Endothelial cell of umbilical vein (primary cell): ENCODE measurements at regions not wholly inside any gene's neighbourhood (a gene's known extent, or its start where the extent isn't known, plus 50 kb on each side); places are given as distances from the start of the nearest gene placed in this dataset.

Source experiments
- BruUV-seq: library from RNA; stranded (reverse); fragments of 400-500 nt; replicated peaks from 2 replicates; lab custom pipeline; 2021; lab: Mats Ljungman, UMichigan
- CTCF ChIA-PET: fragments of 300-600, 350-600 bp; sonication (Branson Sonifier 250); formaldehyde crosslinking; loops from one replicate; lab custom pipeline; 2021; ENCODE audit warnings: antibody characterized with exemption, inconsistent platforms; lab: Charles Lee
- POLR2A ChIA-PET: fragments of 300-600, 350-600 bp; sonication (Branson Sonifier 250); formaldehyde crosslinking; loops from one replicate; lab custom pipeline; 2021; ENCODE audit warnings: antibody characterized with exemption, inconsistent platforms; lab: Charles Lee
- DNase-seq: peaks from one replicate; pipeline ENCODE4 v3.0.0-alpha.2; 2011; ENCODE audit warnings: low read depth, low spot score
- FAIRE-seq: peaks from 2 replicates; lab custom pipeline; 2011; peaks lifted over from hg19 to GRCh38; lab: Jason Lieb, UNC
- H2AFZ ChIP-seq: 2 replicates; pipeline ENCODE4 v1.6.0; 2012; ENCODE audit warnings: low read depth, low read length, control low read depth, inconsistent platforms
- H3K27ac ChIP-seq: 2 replicates; pipeline ENCODE4 v1.5.1; 2011; ENCODE audit warnings: low read depth, mild to moderate bottlenecking, control low read depth, low read length, moderate library complexity; ENCODE audit not compliant: insufficient read depth
- H3K27me3 ChIP-seq, 2 experiments: 2 replicates each; pipeline versions ENCODE4 v1.6.0 to v1.6.1; 2011; ENCODE audit warnings: low read length in 2 of 2, mixed read lengths in 1 of 2; ENCODE audit not compliant: control insufficient read depth in 2 of 2, insufficient read depth in 2 of 2
- H3K36me3 ChIP-seq, 2 experiments: 2 replicates in 1 of 2; 3 replicates in 1 of 2; pipeline ENCODE4 v1.5.1; 2011; ENCODE audit warnings: low read length in 2 of 2, mild to moderate bottlenecking in 1 of 2, moderate library complexity in 1 of 2; ENCODE audit not compliant: control insufficient read depth in 2 of 2, insufficient read depth in 2 of 2; ENCODE audit errors: extremely low read depth in 1 of 2
- H3K4me1 ChIP-seq: 3 replicates; pipeline ENCODE4 v1.5.1; 2011; ENCODE audit warnings: mild to moderate bottlenecking, low read length; ENCODE audit not compliant: control insufficient read depth, insufficient read depth; ENCODE audit errors: extremely low read depth
- H3K4me2 ChIP-seq: 2 replicates; pipeline ENCODE4 v1.6.1; 2011; ENCODE audit warnings: low read length, control low read depth, mixed read lengths; ENCODE audit not compliant: insufficient read depth
- H3K4me3 ChIP-seq, 3 experiments: fragments of 200-600 bp in 1 of 3; sonication (generic), shearing (Covaris generic) in 1 of 3; replicated peaks in 1 of 3; 2 replicates each; pipeline ENCODE4 v1.5.1; 2011 to 2016; ENCODE audit warnings: control low read depth in 3 of 3, low read length in 3 of 3, mild to moderate bottlenecking in 2 of 3, inconsistent platforms in 1 of 3, low read depth in 1 of 3, moderate library complexity in 1 of 3; ENCODE audit not compliant: insufficient read depth in 1 of 3
- H3K79me2 ChIP-seq: 2 replicates; pipeline ENCODE4 v1.6.0; 2012; ENCODE audit warnings: low read length, inconsistent platforms; ENCODE audit not compliant: control insufficient read depth, insufficient read depth
- H3K9ac ChIP-seq: replicated peaks from 2 replicates; pipeline ENCODE3; 2011; ENCODE audit warnings: low read length, control low read depth; ENCODE audit not compliant: insufficient read depth; ENCODE audit errors: extremely low read depth
- H3K9me1 ChIP-seq: replicated peaks from 3 replicates; pipeline ENCODE4 v1.6.0; 2011; ENCODE audit warnings: mild to moderate bottlenecking, low read length; ENCODE audit not compliant: control insufficient read depth, insufficient read depth; ENCODE audit errors: extremely low read depth
- H3K9me3 ChIP-seq: replicated peaks from 2 replicates; pipeline ENCODE4 v1.5.1; 2012; ENCODE audit warnings: low read length, inconsistent platforms; ENCODE audit not compliant: control insufficient read depth, insufficient read depth
- H4K20me1 ChIP-seq: replicated peaks from 2 replicates; pipeline ENCODE3; 2011; ENCODE audit warnings: mild to moderate bottlenecking, low read length; ENCODE audit not compliant: control insufficient read depth, insufficient read depth; ENCODE audit errors: extremely low read depth
- CTCF ChIP-seq, 2 donors: IDR thresholded peaks; 1 replicate in 1 of 2; 2 replicates in 1 of 2; pipeline ENCODE4 v1.5.1; 2011; ENCODE audit warnings: low read length in 2 of 2, mild to moderate bottlenecking in 2 of 2, moderate library complexity in 2 of 2, control low read depth in 1 of 2, inconsistent platforms in 1 of 2, low read depth in 1 of 2; ENCODE audit not compliant: insufficient read depth in 1 of 2; ENCODE audit errors: extremely low read depth in 1 of 2
- EZH2 ChIP-seq: IDR thresholded peaks from 2 replicates; pipeline ENCODE4 v1.6.1; 2012; ENCODE audit warnings: borderline replicate concordance, low read depth, mild to moderate bottlenecking, moderate library complexity, low read length, inconsistent platforms; ENCODE audit not compliant: severe bottlenecking
- FOS ChIP-seq: IDR thresholded peaks from 2 replicates; pipeline ENCODE4 v1.6.1; 2011; ENCODE audit warnings: mild to moderate bottlenecking, low read length, moderate library complexity, borderline replicate concordance; ENCODE audit not compliant: insufficient read depth
- GATA2 ChIP-seq: IDR thresholded peaks from 2 replicates; pipeline ENCODE4 v1.7.0; 2011; ENCODE audit warnings: low read depth, mild to moderate bottlenecking, moderate library complexity, mixed read lengths, low read length; ENCODE audit not compliant: insufficient read length, insufficient read depth
- JUN ChIP-seq: IDR thresholded peaks from 2 replicates; pipeline ENCODE4 v1.6.1; 2011; ENCODE audit warnings: borderline replicate concordance, low read depth; ENCODE audit not compliant: insufficient read length, insufficient read depth
- MAX ChIP-seq: IDR thresholded peaks from 2 replicates; pipeline ENCODE4 v1.6.1; 2011; ENCODE audit not compliant: insufficient read depth, insufficient read length
- MYC ChIP-seq: IDR thresholded peaks from one replicate; pipeline ENCODE4 v1.6.1; 2011; ENCODE audit warnings: mild to moderate bottlenecking, low read depth, low read length
- POLR2A ChIP-seq: IDR thresholded peaks from 2 replicates; pipeline ENCODE4 v1.6.1; 2012; ENCODE audit warnings: low read depth, mild to moderate bottlenecking, control low read depth, low read length
- POLR2AphosphoS5 ChIP-seq: IDR thresholded peaks from 2 replicates; pipeline ENCODE4 v1.6.1; 2012; ENCODE audit warnings: low read depth, mild to moderate bottlenecking, control low read depth, low read length, moderate library complexity; ENCODE audit not compliant: insufficient read depth
- dilution Hi-C: fragments of 300-500 bp; cut with MboI; formaldehyde crosslinking; loops from one replicate; pipeline ENCODE4 v1.15.0; 2019; ENCODE audit warnings: low sequenced_read_pairs; ENCODE audit not compliant: extremely low pct_ligation_motif_present
- intact Hi-C: fragments of 100-400 bp; cut with micrococcal nuclease; formaldehyde crosslinking; loops from one replicate; pipeline ENCODE4 v1.10.0; 2022

- intact Hi-C loops, result no loop called here
- CTCF ChIA-PET, result no interaction called here
Measured at GRCh38 chr22:49597428-49598039, 230.1 kb downstream of the BRD1 start.

More at GRCh38 chr22:49597428-49598039, 230.1 kb downstream of the BRD1 start:
- H3K36me3 ChIP-seq, result peaks cover 0 to 3% of the 10 kb centered on the region in 2 experiments
- POLR2A ChIA-PET, result no interaction called here
- no peaks in the 10 kb centered on the region for H3K9me1 ChIP-seq
- BruUV-seq, result no TSS peak
- no peak overlapping the region for H2AFZ ChIP-seq
- H3K27ac ChIP-seq, result no peak overlapping the region
- no peaks in the 10 kb centered on the region for H3K9me3 ChIP-seq
- no peaks in the 10 kb centered on the region for H3K27me3 ChIP-seq
- H3K4me1 ChIP-seq, result no peaks in the 10 kb centered on the region
- no peak overlapping the region for H3K4me2 ChIP-seq
- H3K4me3 ChIP-seq, result no peak overlapping the region
- H3K9ac ChIP-seq, result no peak overlapping the region
- H3K79me2 ChIP-seq, result no peaks in the 10 kb centered on the region
- DNase-seq (no peak), FAIRE-seq (no peak)
- no peak for TF ChIP-seq GATA2
- no peak for TF ChIP-seq POLR2AphosphoS5
- TF ChIP-seq MAX, result no peak
- TF ChIP-seq POLR2A, result no peak
- TF ChIP-seq JUN, result no peak
- TF ChIP-seq MYC, result no peak
- no peak for TF ChIP-seq EZH2
- TF ChIP-seq FOS, result no peak
- no peak for TF ChIP-seq CTCF (IDR thresholded peaks at IDR 0.05; ENCODE audit: extremely low read depth in 1 of 2, insufficient read depth in 1 of 2, low read depth in 1 of 2, low read length in 2 of 2)
- dilution Hi-C loops, result no loop called here
- no peaks in the 10 kb centered on the region for H4K20me1 ChIP-seq
